HepG2 (cell line): ENCODE measurements at regions not wholly inside any gene's neighbourhood (a gene's known extent, or its start where the extent isn't known, plus 50 kb on each side); places are given as distances from the start of the nearest gene placed in this dataset.

ENCODE experiments used
- ATAC-seq: fragments of 200-7000 bp; cut with Tn5 transposase; 3 replicates; pipeline ENCODE4 v1.9.1; 2020; ENCODE audit warnings: mild to moderate bottlenecking, moderate library complexity
- BruUV-seq: library from RNA; stranded (reverse); fragments of 400-500 nt; replicated peaks from 2 replicates; lab custom pipeline; 2021; lab: Mats Ljungman, UMichigan
- CTCF ChIA-PET: fragments of 300-600 bp; formaldehyde crosslinking; extraction: SDS; loops from one replicate; lab custom pipeline; 2021; ENCODE audit warnings: low total read pairs, inconsistent platforms, low intra/inter-chr PET ratio; lab: Yijun Ruan, JAX
- POLR2A ChIA-PET: fragments of 350-600 bp; sonication (Branson Sonifier 250); formaldehyde crosslinking; loops from one replicate; lab custom pipeline; 2020; ENCODE audit warnings: antibody characterized with exemption, inconsistent platforms; lab: Yijun Ruan, JAX
- DNase-seq: peaks from one replicate; pipeline ENCODE4 v3.0.0-alpha.2; 2015; ENCODE audit warnings: low spot score
- FAIRE-seq: peaks from 3 replicates; lab custom pipeline; 2011; peaks lifted over from hg19 to GRCh38; lab: Jason Lieb, UNC
- H2AFZ ChIP-seq: one replicate; pipeline ENCODE4 v1.6.1; 2011; ENCODE audit warnings: low read length, inconsistent platforms
- H3K27ac ChIP-seq: fragments of 300-600 bp; 3 replicates; pipeline ENCODE4 v1.8.0; 2011; ENCODE audit warnings: mixed run types, mild to moderate bottlenecking, mixed read lengths, low read length, inconsistent platforms; ENCODE audit not compliant: insufficient read depth; ENCODE audit errors: extremely low read length
- H3K27me3 ChIP-seq, 2 experiments: fragments of 200-600 bp in 1 of 2; 2 replicates in 1 of 2; 3 replicates in 1 of 2; pipeline versions ENCODE4 v1.6.0 to v1.8.0; 2011; ENCODE audit warnings: low read length in 2 of 2, mild to moderate bottlenecking in 2 of 2, moderate library complexity in 2 of 2, inconsistent platforms in 1 of 2; ENCODE audit not compliant: insufficient read depth in 2 of 2, control insufficient read depth in 1 of 2
- H3K36me3 ChIP-seq, 2 experiments: fragments of 200-600 bp in 1 of 2; replicated peaks in 1 of 2; 2 replicates in 1 of 2; 3 replicates in 1 of 2; pipeline versions ENCODE4 v1.5.1 to v1.8.0; 2011; ENCODE audit warnings: low read length in 2 of 2, inconsistent platforms in 1 of 2; ENCODE audit not compliant: insufficient read depth in 2 of 2, control insufficient read depth in 1 of 2
- H3K4me1 ChIP-seq: 2 replicates; pipeline ENCODE4 v1.5.1; 2012; ENCODE audit warnings: low read length, inconsistent platforms; ENCODE audit not compliant: insufficient read depth
- H3K4me2 ChIP-seq: 2 replicates; pipeline ENCODE4 v1.6.0; 2011; ENCODE audit warnings: low read depth, low read length, inconsistent platforms
- H3K4me3 ChIP-seq, 3 experiments: fragments of 200-600 bp in 1 of 3; sonication (generic), shearing (Covaris generic) in 1 of 3; replicated peaks in 1 of 3; 2 replicates each; pipeline ENCODE4 v1.5.1; 2011 to 2016; ENCODE audit warnings: low read length in 3 of 3, inconsistent platforms in 2 of 3, low read depth in 2 of 3, mild to moderate bottlenecking in 2 of 3, control low read depth in 1 of 3, mixed read lengths in 1 of 3; ENCODE audit not compliant: insufficient read depth in 1 of 3
- H3K79me2 ChIP-seq: one replicate; pipeline ENCODE4 v1.6.1; 2011; ENCODE audit warnings: low read length, inconsistent platforms; ENCODE audit not compliant: insufficient read depth
- H3K9ac ChIP-seq: 2 replicates; pipeline ENCODE4 v1.6.0; 2011; ENCODE audit warnings: mild to moderate bottlenecking, low read depth, low read length, inconsistent platforms; ENCODE audit not compliant: insufficient read depth
- H3K9me3 ChIP-seq: 2 replicates; pipeline ENCODE4 v1.5.1; 2012; ENCODE audit warnings: mild to moderate bottlenecking, low read length
- H4K20me1 ChIP-seq: 2 replicates; pipeline ENCODE4 v1.6.0; 2011; ENCODE audit warnings: inconsistent platforms, mild to moderate bottlenecking, low read length, moderate library complexity; ENCODE audit not compliant: insufficient read depth
- CBFB ChIP-seq: sonication (generic); formaldehyde crosslinking; IDR thresholded peaks from 2 replicates; pipeline ENCODE4 v1.4.0; 2020; ENCODE audit warnings: missing genetic modification reagents
- GZF1 ChIP-seq: sonication (generic); formaldehyde crosslinking; IDR thresholded peaks from 2 replicates; pipeline ENCODE4 v1.5.1; 2020; ENCODE audit warnings: mild to moderate bottlenecking, missing genetic modification reagents
- HOXD1 ChIP-seq: sonication (generic); formaldehyde crosslinking; IDR thresholded peaks from 2 replicates; pipeline ENCODE4 v1.5.0; 2020; ENCODE audit warnings: missing genetic modification reagents
- MAFG ChIP-seq: sonication (generic); formaldehyde crosslinking; IDR thresholded peaks from 2 replicates; pipeline ENCODE4 v1.5.1; 2020; ENCODE audit warnings: mild to moderate bottlenecking, missing genetic modification reagents
- MED8 ChIP-seq: sonication (generic); formaldehyde crosslinking; IDR thresholded peaks from 2 replicates; pipeline ENCODE4 v1.8.1; 2023; ENCODE audit warnings: mild to moderate bottlenecking, missing genetic modification reagents; ENCODE audit not compliant: insufficient replicate concordance
- NCOA1 ChIP-seq: sonication (generic); formaldehyde crosslinking; IDR thresholded peaks from 2 replicates; pipeline ENCODE4 v1.9.0; 2021; ENCODE audit warnings: missing genetic modification reagents
- NFKB2 ChIP-seq: sonication (generic); formaldehyde crosslinking; IDR thresholded peaks from 2 replicates; pipeline ENCODE4 v1.4.0; 2020; ENCODE audit warnings: missing genetic modification reagents, borderline replicate concordance
- NFYC ChIP-seq: IDR thresholded peaks from 2 replicates; pipeline ENCODE4 v1.6.1; 2016; ENCODE audit warnings: missing genetic modification reagents, missing compliant biosample characterization
- PHF8 ChIP-seq: sonication (generic); formaldehyde crosslinking; IDR thresholded peaks from 2 replicates; pipeline ENCODE4 v1.5.0; 2020; ENCODE audit warnings: missing genetic modification reagents
- RARG ChIP-seq: sonication (generic); formaldehyde crosslinking; IDR thresholded peaks from 2 replicates; pipeline ENCODE4 v1.4.0; 2020; ENCODE audit warnings: low read depth, mild to moderate bottlenecking, missing genetic modification reagents
- SALL1 ChIP-seq: sonication (generic); formaldehyde crosslinking; IDR thresholded peaks from 2 replicates; pipeline ENCODE4 v1.8.0; 2022; ENCODE audit warnings: mild to moderate bottlenecking, missing genetic modification reagents
- SP2 ChIP-seq: sonication (generic); formaldehyde crosslinking; IDR thresholded peaks from 2 replicates; pipeline ENCODE4 v1.5.1; 2020; ENCODE audit warnings: mild to moderate bottlenecking, missing genetic modification reagents
- ZBTB7A ChIP-seq: sonication (generic); formaldehyde crosslinking; IDR thresholded peaks from 2 replicates; pipeline ENCODE4 v1.8.0; 2022; ENCODE audit warnings: mild to moderate bottlenecking, missing genetic modification reagents
- ZC3H4 ChIP-seq: sonication (generic); formaldehyde crosslinking; IDR thresholded peaks from 2 replicates; pipeline ENCODE4 v1.4.0; 2020; ENCODE audit warnings: missing genetic modification reagents, borderline replicate concordance
- ZFP36L2 ChIP-seq: sonication (generic); formaldehyde crosslinking; IDR thresholded peaks from 2 replicates; pipeline ENCODE4 v1.4.0; 2020; ENCODE audit warnings: missing genetic modification reagents
- ZNF260 ChIP-seq: sonication (generic); formaldehyde crosslinking; IDR thresholded peaks from 2 replicates; pipeline ENCODE4 v1.4.0; 2020; ENCODE audit warnings: missing genetic modification reagents, low read depth, mild to moderate bottlenecking, borderline replicate concordance
- ZNF292 ChIP-seq: sonication (generic); formaldehyde crosslinking; IDR thresholded peaks from 2 replicates; pipeline ENCODE4 v1.8.1; 2022; ENCODE audit warnings: mild to moderate bottlenecking, low read depth, missing genetic modification reagents, borderline replicate concordance
- ZNF749 ChIP-seq: sonication (generic); formaldehyde crosslinking; IDR thresholded peaks from 2 replicates; pipeline ENCODE4 v1.8.0; 2022; ENCODE audit warnings: mild to moderate bottlenecking, missing genetic modification reagents, moderate library complexity, borderline replicate concordance
- ZNF891 ChIP-seq: sonication (generic); formaldehyde crosslinking; IDR thresholded peaks from 2 replicates; pipeline ENCODE4 v1.5.0; 2020; ENCODE audit warnings: mild to moderate bottlenecking, missing genetic modification reagents
- WGBS: methylation state at CpG from one replicate; pipeline ENCODE4 v1.1.6; 2017; ENCODE audit warnings: low lambda C conversion rate; 5-methylcytosine and 5-hydroxymethylcytosine counted together
- in situ Hi-C: cut with HindIII; loops from 2 replicates; pipeline ENCODE4 v1.10.0; 2017; ENCODE audit warnings: low pct_unique_long_range_greater_than_20kb; ENCODE audit not compliant: extremely low pct_ligation_motif_present
- intact Hi-C: fragments of 100-400 bp; cut with micrococcal nuclease; formaldehyde crosslinking; loops from one replicate; pipeline ENCODE4 v1.10.0; 2022; ENCODE audit not compliant: unreplicated experiment
- TF ChIP-seq, protein P1 (sequence below): sonication (generic); formaldehyde crosslinking; IDR thresholded peaks from 2 replicates; pipeline ENCODE4 v1.4.0; 2020; ENCODE audit warnings: missing genetic modification reagents, borderline replicate concordance

DNA sequence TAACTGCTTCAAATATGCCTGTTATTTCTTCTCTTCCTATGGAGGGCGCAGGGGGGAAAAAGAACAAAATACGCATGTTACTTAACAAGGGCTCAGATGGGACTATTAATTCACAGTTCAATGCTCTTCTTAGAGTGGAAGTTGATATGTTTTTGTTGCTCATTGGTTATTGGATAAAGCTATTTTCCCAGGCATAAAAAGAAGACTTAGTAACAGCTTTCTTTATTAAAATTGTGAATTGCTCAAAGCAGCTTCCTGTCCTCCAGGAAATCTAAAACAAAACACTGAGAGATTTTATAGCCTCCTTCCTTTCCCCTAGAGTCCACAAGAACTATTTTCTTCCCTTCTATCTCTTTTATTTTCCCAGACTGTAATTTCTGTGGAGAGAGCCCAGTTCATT is 180.8 kb downstream of the SH3BP4 start:
- Histone ChIP-seq H3K27ac (no peak overlapping the region), H3K4me3 (no peak overlapping the region), H3K9ac (no peak overlapping the region), H3K27me3 (peaks cover 0 to 29% of the 10 kb centered on the region in 2 experiments; a peak in 4 of 5 replicates), H3K4me2 (no peak overlapping the region), H3K4me1 (no peaks in the 10 kb centered on the region), H3K36me3 (no peaks in the 10 kb centered on the region), H3K9me3 (no peaks in the 10 kb centered on the region), H4K20me1 (no peaks in the 10 kb centered on the region), H3K79me2 (no peaks in the 10 kb centered on the region), H2AFZ (no peak overlapping the region)
- no peak for DNase-seq
- CTCF ChIA-PET = no interaction called here
- 95% methylated on average over 2 of the region's 2 CpGs for WGBS
- no peak for FAIRE-seq
- no peak for TF ChIP-seq HOXD1
- no peak for TF ChIP-seq SP2 (CRISPR knock-in tag)
- no peak for TF ChIP-seq ZFP36L2 (CRISPR knock-in tag)
- no peak for TF ChIP-seq ZBTB7A (CRISPR knock-in tag)
- no peak for TF ChIP-seq ZNF891 (CRISPR knock-in tag)
- TF ChIP-seq CBFB = no peak
- TF ChIP-seq ZNF260 (CRISPR knock-in tag) = no peak
- no peak for TF ChIP-seq PHF8 (CRISPR knock-in tag)
- no peak for TF ChIP-seq NCOA1 (CRISPR knock-in tag)
- no peak for ATAC-seq
- in situ Hi-C loops = loop anchor here (10.0 kb wide), 1 partner anchor 362 kb away; the partner anchor contains the start of gene AGAP1
- intact Hi-C loops = no loop called here
- BruUV-seq = no TSS peak
- POLR2A ChIA-PET = no interaction called here

DNA sequence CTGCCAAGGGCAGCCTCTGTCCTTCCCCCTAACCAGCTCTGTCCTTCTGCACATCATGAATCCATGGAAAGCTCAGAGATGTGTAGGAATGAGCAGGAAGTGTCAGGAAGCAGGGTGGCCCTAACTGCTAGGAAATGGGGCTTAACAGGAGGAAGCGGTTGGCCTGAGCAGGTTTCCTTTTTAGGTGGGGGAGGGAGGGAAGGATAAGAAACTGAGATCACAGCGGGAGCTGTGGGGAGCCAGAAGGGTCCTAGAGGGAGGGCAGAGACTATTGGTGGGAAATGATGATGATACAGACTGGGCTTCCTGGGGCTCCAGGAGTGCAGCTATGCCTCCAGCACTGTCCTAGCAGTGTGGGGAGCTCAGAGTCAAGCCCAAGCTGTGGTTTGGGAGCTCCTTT is 182.0 kb downstream of the SH3BP4 start:
- DNase-seq = no peak
- no peak for FAIRE-seq
- intact Hi-C loops = no loop called here
- Histone ChIP-seq H4K20me1 (no peaks in the 10 kb centered on the region), H2AFZ (no peak overlapping the region), H3K36me3 (no peaks in the 10 kb centered on the region), H3K9ac (no peak overlapping the region), H3K9me3 (no peaks in the 10 kb centered on the region), H3K4me1 (no peaks in the 10 kb centered on the region), H3K79me2 (no peaks in the 10 kb centered on the region), H3K4me2 (no peak overlapping the region), H3K27ac (no peak overlapping the region), H3K4me3 (no peak overlapping the region), H3K27me3 (peaks cover 0 to 29% of the 10 kb centered on the region in 2 experiments; a peak in 4 of 5 replicates)
- in situ Hi-C loops = loop anchor here (10.0 kb wide), 1 partner anchor 361 kb away; the partner anchor contains the start of gene AGAP1
- no TSS peak for BruUV-seq
- ATAC-seq = no peak
- ChIA-PET CTCF (no interaction called here), POLR2A (no interaction called here)
- 45% methylated on average over 2 of the region's 2 CpGs for WGBS
- TF ChIP-seq ZNF292 (CRISPR knock-in tag) (no peak), ZC3H4 (CRISPR knock-in tag) (no peak), ZFP36L2 (CRISPR knock-in tag) (no peak), GZF1 (CRISPR knock-in tag) (no peak), MAFG (no peak), MED8 (CRISPR knock-in tag) (no peak), NFKB2 (CRISPR knock-in tag) (no peak), NFYC (no peak), ZNF749 (CRISPR knock-in tag) (no peak), SALL1 (CRISPR knock-in tag) (no peak), RARG (CRISPR knock-in tag) (no peak)
- TF ChIP-seq, protein P1, sequence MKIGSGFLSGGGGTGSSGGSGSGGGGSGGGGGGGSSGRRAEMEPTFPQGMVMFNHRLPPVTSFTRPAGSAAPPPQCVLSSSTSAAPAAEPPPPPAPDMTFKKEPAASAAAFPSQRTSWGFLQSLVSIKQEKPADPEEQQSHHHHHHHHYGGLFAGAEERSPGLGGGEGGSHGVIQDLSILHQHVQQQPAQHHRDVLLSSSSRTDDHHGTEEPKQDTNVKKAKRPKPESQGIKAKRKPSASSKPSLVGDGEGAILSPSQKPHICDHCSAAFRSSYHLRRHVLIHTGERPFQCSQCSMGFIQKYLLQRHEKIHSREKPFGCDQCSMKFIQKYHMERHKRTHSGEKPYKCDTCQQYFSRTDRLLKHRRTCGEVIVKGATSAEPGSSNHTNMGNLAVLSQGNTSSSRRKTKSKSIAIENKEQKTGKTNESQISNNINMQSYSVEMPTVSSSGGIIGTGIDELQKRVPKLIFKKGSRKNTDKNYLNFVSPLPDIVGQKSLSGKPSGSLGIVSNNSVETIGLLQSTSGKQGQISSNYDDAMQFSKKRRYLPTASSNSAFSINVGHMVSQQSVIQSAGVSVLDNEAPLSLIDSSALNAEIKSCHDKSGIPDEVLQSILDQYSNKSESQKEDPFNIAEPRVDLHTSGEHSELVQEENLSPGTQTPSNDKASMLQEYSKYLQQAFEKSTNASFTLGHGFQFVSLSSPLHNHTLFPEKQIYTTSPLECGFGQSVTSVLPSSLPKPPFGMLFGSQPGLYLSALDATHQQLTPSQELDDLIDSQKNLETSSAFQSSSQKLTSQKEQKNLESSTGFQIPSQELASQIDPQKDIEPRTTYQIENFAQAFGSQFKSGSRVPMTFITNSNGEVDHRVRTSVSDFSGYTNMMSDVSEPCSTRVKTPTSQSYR (CRISPR knock-in tag) = no peak
